ENCODE measurements at regions not wholly inside any gene's neighbourhood (a gene's known extent, or its start where the extent isn't known, plus 50 kb on each side); places are given as distances from the start of the nearest gene placed in this dataset.
A peak's percentile ranks its signal among the peaks of the same experiment; 100 is the strongest.

DNA sequence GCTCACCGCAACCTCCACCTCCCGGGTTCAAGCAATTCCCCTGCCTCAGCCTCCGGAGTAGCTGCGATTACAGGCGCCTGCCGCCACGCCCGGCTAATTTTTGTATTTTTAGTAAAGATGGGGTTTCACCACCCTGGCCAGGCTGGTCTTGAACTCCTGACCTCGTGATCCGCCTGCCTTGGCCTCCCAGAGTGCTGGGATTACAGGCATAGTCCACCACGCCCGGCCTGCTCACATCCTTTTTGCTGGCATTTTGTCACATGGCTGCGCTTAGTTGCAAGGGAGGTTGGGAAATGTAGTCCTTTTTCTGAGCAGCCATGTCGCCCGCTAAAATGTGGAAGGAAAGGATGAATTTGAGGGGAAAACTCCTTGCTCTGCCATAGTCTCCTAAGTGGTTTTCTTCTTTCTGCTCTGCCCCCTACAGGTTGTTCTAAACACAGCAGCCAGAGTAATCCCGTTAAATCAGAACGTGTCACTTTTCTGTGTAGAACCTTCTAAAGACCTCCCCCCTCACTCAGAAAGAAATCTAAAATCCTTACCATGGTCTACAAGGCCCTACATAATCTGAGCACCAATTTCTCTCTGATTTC, 57.8 kb upstream of the HSPA9 start (continued):
- TF ChIP-seq NR2F2 (IDR thresholded peaks at IDR 0.05) = peak; percentile 47
- TF ChIP-seq, protein P1, sequence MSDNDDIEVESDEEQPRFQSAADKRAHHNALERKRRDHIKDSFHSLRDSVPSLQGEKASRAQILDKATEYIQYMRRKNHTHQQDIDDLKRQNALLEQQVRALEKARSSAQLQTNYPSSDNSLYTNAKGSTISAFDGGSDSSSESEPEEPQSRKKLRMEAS (IDR thresholded peaks at IDR 0.05) = no peak

DNA sequence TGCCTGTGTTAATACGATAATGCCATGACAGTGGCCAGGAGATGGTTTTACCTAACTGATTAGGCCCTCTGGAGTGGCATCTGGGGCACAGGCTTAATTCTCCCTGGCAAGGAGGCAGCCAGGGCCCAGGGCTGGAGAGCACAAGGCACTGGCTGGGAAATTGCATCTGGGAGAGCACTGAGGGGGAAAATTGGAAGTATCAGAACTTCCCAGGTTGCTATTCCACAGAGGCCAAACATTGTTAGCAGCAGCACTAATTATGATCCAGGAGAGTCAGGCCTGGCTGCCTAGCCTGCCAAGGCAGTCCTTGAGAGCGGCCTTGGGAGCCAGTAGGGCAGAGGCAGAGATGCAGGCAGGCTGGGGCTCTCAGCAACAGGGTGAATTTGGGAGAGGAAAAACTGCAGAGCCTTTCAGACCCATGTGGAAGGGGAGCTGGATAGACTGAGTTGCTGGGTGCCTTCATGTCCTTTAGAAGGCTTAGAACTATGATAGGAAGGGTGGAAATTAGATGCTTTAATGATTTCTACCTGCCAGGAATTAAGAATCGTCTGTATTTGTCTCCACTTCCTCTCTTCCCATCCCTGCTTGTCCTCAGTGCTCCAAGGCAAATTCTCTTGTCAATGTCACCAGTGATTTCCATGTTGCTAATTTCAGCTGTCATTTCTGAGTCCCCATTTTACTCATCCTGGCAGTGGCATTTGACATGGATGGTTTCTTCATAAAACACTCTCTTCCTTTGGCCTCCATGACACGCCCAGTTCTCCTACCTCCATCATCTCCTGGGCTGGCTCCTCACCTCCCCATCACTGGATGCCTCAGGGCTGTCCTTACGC, 56.1 kb upstream of the HSPA9 start:
- Histone ChIP-seq H3K4me3 (ENCODE audit: low read depth in 1 of 3, low read length in 3 of 3) (no peak overlapping the region), H3K4me1 (ENCODE audit: control insufficient read depth in 4 of 4, insufficient read depth in 4 of 4, low read length in 3 of 4) (no peaks in the 10 kb centered on the region), H3K9ac (ENCODE audit: low read depth in 1 of 2, low read length in 2 of 2) (no peak overlapping the region), H3K27ac (ENCODE audit: low read depth in 1 of 2, low read length in 2 of 2) (no peak overlapping the region), H3K9me3 (ENCODE audit: control insufficient read depth in 4 of 4, low read length in 3 of 4) (no peaks in the 10 kb centered on the region), H3K36me3 (ENCODE audit: control insufficient read depth in 4 of 4, insufficient read depth in 3 of 4, low read depth in 1 of 4, low read length in 3 of 4) (no peaks in the 10 kb centered on the region), H3K27me3 (ENCODE audit: control insufficient read depth in 4 of 4, insufficient read depth in 4 of 4, low read length in 3 of 4) (no peaks in the 10 kb centered on the region)
- 95% methylated on average over 5 of the region's 5 CpGs for WGBS
- no peak for TF ChIP-seq HNF4G (IDR thresholded peaks at IDR 0.05)
- no peak for TF ChIP-seq HNF4A (conservative IDR thresholded peaks at IDR 0.05)
- TF ChIP-seq GABPA (IDR thresholded peaks at IDR 0.05 in 1 of 2, conservative IDR thresholded peaks at IDR 0.05 in 1 of 2) = no peak
- TF ChIP-seq SP1 (IDR thresholded peaks at IDR 0.05) = no peak
- no peak for TF ChIP-seq YY1 (IDR thresholded peaks at IDR 0.05)
- no peak for TF ChIP-seq JUND (IDR thresholded peaks at IDR 0.05)
- TF ChIP-seq, protein P2, sequence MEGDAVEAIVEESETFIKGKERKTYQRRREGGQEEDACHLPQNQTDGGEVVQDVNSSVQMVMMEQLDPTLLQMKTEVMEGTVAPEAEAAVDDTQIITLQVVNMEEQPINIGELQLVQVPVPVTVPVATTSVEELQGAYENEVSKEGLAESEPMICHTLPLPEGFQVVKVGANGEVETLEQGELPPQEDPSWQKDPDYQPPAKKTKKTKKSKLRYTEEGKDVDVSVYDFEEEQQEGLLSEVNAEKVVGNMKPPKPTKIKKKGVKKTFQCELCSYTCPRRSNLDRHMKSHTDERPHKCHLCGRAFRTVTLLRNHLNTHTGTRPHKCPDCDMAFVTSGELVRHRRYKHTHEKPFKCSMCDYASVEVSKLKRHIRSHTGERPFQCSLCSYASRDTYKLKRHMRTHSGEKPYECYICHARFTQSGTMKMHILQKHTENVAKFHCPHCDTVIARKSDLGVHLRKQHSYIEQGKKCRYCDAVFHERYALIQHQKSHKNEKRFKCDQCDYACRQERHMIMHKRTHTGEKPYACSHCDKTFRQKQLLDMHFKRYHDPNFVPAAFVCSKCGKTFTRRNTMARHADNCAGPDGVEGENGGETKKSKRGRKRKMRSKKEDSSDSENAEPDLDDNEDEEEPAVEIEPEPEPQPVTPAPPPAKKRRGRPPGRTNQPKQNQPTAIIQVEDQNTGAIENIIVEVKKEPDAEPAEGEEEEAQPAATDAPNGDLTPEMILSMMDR (IDR thresholded peaks at IDR 0.05; ENCODE audit: low read depth, low read length, missing input control) = no peak
- TF ChIP-seq RAD21 (IDR thresholded peaks at IDR 0.05) = no peak
- no peak for TF ChIP-seq NR2F2 (IDR thresholded peaks at IDR 0.05)
- TF ChIP-seq, protein P1 (IDR thresholded peaks at IDR 0.05) = no peak
- TF ChIP-seq EGR1 (IDR thresholded peaks at IDR 0.05; ENCODE audit: low read depth in 2 of 2) = no peak
- no peak for TF ChIP-seq FOXA1 (IDR thresholded peaks at IDR 0.05)
- no peak for TF ChIP-seq TAF1 (conservative IDR thresholded peaks at IDR 0.05)
- TF ChIP-seq, protein P3, sequence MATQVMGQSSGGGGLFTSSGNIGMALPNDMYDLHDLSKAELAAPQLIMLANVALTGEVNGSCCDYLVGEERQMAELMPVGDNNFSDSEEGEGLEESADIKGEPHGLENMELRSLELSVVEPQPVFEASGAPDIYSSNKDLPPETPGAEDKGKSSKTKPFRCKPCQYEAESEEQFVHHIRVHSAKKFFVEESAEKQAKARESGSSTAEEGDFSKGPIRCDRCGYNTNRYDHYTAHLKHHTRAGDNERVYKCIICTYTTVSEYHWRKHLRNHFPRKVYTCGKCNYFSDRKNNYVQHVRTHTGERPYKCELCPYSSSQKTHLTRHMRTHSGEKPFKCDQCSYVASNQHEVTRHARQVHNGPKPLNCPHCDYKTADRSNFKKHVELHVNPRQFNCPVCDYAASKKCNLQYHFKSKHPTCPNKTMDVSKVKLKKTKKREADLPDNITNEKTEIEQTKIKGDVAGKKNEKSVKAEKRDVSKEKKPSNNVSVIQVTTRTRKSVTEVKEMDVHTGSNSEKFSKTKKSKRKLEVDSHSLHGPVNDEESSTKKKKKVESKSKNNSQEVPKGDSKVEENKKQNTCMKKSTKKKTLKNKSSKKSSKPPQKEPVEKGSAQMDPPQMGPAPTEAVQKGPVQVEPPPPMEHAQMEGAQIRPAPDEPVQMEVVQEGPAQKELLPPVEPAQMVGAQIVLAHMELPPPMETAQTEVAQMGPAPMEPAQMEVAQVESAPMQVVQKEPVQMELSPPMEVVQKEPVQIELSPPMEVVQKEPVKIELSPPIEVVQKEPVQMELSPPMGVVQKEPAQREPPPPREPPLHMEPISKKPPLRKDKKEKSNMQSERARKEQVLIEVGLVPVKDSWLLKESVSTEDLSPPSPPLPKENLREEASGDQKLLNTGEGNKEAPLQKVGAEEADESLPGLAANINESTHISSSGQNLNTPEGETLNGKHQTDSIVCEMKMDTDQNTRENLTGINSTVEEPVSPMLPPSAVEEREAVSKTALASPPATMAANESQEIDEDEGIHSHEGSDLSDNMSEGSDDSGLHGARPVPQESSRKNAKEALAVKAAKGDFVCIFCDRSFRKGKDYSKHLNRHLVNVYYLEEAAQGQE (IDR thresholded peaks at IDR 0.05) = no peak
- TF ChIP-seq RXRA (IDR thresholded peaks at IDR 0.05) = no peak
- TF ChIP-seq, protein P4, sequence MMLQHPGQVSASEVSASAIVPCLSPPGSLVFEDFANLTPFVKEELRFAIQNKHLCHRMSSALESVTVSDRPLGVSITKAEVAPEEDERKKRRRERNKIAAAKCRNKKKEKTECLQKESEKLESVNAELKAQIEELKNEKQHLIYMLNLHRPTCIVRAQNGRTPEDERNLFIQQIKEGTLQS (IDR thresholded peaks at IDR 0.05) = no peak
- no peak for TF ChIP-seq FOXA2 (IDR thresholded peaks at IDR 0.05)
- no peak for DNase-seq (ENCODE audit: low spot score)
